Stomach (tissue), 4 donors: ENCODE measurements at regions not wholly inside any gene's neighbourhood (a gene's known extent, or its start where the extent isn't known, plus 50 kb on each side); places are given as distances from the start of the nearest gene placed in this dataset.

Experiments used
- EP300 ChIP-seq: sonication (generic); formaldehyde crosslinking; IDR thresholded peaks from one replicate; pipeline ENCODE4 v1.6.1; 2017; ENCODE audit warnings: antibody characterized with exemption
- POLR2A ChIP-seq, 4 donors: fragments of 450-650 bp; IDR thresholded peaks; one replicate each; pipeline ENCODE4 v1.6.1; 2016; ENCODE audit warnings: antibody characterized with exemption in 4 of 4, control low read depth in 2 of 4, mild to moderate bottlenecking in 1 of 4, moderate library complexity in 1 of 4
- POLR2AphosphoS5 ChIP-seq, 3 donors: sonication (generic); formaldehyde crosslinking; IDR thresholded peaks; one replicate each; pipeline ENCODE4 v1.6.1; 2016; ENCODE audit warnings: antibody characterized with exemption in 3 of 3
- TF ChIP-seq, protein P1 (sequence below), 7 experiments: fragments of 450-650 bp in 4 of 7; fragments of 200-600 bp in 3 of 7; sonication (generic) in 3 of 7; IDR thresholded peaks; one replicate each; pipeline ENCODE4 v1.5.1; 2016 to 2019; ENCODE audit warnings: antibody characterized with exemption in 7 of 7, control low read depth in 2 of 7, mild to moderate bottlenecking in 1 of 7

DNA sequence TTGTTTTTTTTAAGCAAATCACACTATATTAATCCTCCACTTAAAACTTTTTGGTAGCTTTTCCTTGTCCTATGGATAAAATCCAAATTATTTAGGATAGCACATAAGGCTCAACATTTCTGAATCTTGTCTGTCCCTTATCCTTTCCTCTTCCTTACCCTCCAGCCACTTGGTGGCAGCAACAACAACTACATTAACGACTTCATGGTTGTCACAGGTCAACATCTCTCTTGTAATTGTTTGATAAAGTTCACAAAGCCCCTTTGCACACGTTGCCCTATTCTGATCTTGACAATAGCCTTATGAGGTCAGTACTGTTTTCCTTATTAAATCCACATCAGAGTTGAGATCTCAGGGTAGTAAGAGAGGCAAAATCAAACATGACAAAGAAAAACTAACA, 269.0 kb upstream of the PABPC4L start:
- TF ChIP-seq, protein P1, sequence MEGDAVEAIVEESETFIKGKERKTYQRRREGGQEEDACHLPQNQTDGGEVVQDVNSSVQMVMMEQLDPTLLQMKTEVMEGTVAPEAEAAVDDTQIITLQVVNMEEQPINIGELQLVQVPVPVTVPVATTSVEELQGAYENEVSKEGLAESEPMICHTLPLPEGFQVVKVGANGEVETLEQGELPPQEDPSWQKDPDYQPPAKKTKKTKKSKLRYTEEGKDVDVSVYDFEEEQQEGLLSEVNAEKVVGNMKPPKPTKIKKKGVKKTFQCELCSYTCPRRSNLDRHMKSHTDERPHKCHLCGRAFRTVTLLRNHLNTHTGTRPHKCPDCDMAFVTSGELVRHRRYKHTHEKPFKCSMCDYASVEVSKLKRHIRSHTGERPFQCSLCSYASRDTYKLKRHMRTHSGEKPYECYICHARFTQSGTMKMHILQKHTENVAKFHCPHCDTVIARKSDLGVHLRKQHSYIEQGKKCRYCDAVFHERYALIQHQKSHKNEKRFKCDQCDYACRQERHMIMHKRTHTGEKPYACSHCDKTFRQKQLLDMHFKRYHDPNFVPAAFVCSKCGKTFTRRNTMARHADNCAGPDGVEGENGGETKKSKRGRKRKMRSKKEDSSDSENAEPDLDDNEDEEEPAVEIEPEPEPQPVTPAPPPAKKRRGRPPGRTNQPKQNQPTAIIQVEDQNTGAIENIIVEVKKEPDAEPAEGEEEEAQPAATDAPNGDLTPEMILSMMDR (IDR thresholded peaks at IDR 0.05): peak in 4 of 7 experiments; percentile 22 to 33 (median 29)
- TF ChIP-seq EP300 (no peak), POLR2A (IDR thresholded peaks at IDR 0.05) (no peak), POLR2AphosphoS5 (IDR thresholded peaks at IDR 0.05) (no peak)
